OCI-LY3 (cell line): ENCODE measurements at regions not wholly inside any gene's neighbourhood (a gene's known extent, or its start where the extent isn't known, plus 50 kb on each side); places are given as distances from the start of the nearest gene placed in this dataset.

ENCODE experiments used
- CTCF ChIP-seq: fragments of 200-600, 300-600 bp; sonication (generic); IDR thresholded peaks from 2 replicates; pipeline ENCODE4 v1.5.1; 2014; ENCODE audit warnings: antibody characterized with exemption, low read length, low read depth
- EZH2phosphoT487 ChIP-seq: fragments of 200-600 bp; shearing (Covaris generic); IDR thresholded peaks from 2 replicates; pipeline ENCODE4 v1.6.1; 2018; ENCODE audit warnings: antibody characterized with exemption, mixed run types, low read depth

- TF ChIP-seq CTCF (no peak), EZH2phosphoT487 (no peak)
Observed at GRCh38 chr22:49257551-49257961, 570.1 kb downstream of the BRD1 start.
